ENCODE measurements at regions not wholly inside any gene's neighbourhood (a gene's known extent, or its start where the extent isn't known, plus 50 kb on each side); places are given as distances from the start of the nearest gene placed in this dataset.

DNA sequence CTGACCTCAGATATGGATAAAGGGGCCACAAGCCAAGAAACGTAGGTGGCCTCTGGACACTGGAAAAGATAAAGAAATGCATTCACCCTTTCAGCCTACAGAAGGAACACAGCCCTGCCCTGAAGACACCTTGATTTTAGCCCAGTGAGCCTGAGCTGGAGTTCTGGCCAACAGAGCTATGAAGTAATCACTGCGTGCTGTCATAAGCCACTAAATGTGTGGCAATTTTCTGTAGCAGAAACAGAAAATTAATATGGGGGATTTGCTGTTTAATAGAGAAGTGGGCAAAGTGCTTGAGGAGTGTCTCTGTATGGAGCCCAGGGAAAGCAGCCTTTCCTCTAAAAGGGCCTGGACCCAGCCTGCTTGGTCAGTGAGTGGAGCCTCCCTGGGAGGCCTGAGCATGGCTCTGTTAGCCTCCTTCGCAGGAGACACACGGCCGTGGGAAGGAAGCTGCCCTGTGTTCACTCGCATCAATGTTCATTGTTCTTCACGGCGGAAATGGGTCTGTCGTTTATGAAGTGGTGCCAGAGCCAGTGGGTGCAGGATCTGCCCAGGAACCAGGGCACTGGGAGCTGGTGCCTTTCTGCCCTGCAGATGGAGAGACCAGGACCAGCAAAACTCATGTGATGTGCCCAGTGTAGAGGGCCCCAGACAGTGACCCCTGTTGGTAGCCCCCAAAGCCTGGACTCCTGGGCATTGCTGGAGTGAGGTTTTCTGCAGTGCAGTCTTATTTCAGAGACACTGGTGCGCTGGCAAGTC, 268.9 kb downstream of the NDUFA10 start:
- TF ChIP-seq GATA2 (IDR thresholded peaks at IDR 0.05; ENCODE audit: low read depth, low read length) (no peak), GATA3 (IDR thresholded peaks at IDR 0.05; ENCODE audit: low read depth, low read length) (no peak)

Measured in SH-SY5Y (cell line).